MM.1S (cell line): ENCODE measurements at regions not wholly inside any gene's neighbourhood (a gene's known extent, or its start where the extent isn't known, plus 50 kb on each side); places are given as distances from the start of the nearest gene placed in this dataset.
"Not testable (repeated sequence)": the region's sequence is repeated elsewhere in the genome, so short reads cannot be mapped to it uniquely, and the experiment has no call there.

Experiments used
- DNase-seq: peaks from one replicate; pipeline ENCODE4 v3.0.0-alpha.2; 2015
- H2AFZ ChIP-seq: fragments of 300-600 bp; sonication (generic); 2 replicates; pipeline ENCODE4 v1.6.0; 2016; ENCODE audit warnings: antibody characterized with exemption, low read length
- H3F3A ChIP-seq: fragments of 300-600 bp; sonication (generic); 2 replicates; pipeline ENCODE4 v1.6.1; 2016; ENCODE audit warnings: mild to moderate bottlenecking, antibody characterized with exemption, low read length, moderate library complexity, mixed read lengths; ENCODE audit not compliant: insufficient read depth
- H3K27ac ChIP-seq: fragments of 300-600 bp; sonication (generic); 2 replicates; pipeline ENCODE4 v1.5.1; 2016; ENCODE audit warnings: mild to moderate bottlenecking, low read length
- H3K27me3 ChIP-seq: fragments of 300-600 bp; sonication (generic); replicated peaks from 2 replicates; pipeline ENCODE4 v1.6.0; 2016; ENCODE audit warnings: low read length; ENCODE audit not compliant: insufficient read depth
- H3K36me3 ChIP-seq: fragments of 300-600 bp; sonication (generic); replicated peaks from 2 replicates; pipeline ENCODE4 v1.6.1; 2016; ENCODE audit warnings: mild to moderate bottlenecking, low read length, mixed read lengths; ENCODE audit not compliant: insufficient read depth
- H3K4me1 ChIP-seq: fragments of 300-600 bp; sonication (generic); 2 replicates; pipeline ENCODE4 v1.6.1; 2016; ENCODE audit warnings: low read length, mixed read lengths
- H3K4me2 ChIP-seq: fragments of 300-600 bp; sonication (generic); 2 replicates; pipeline ENCODE4 v1.6.0; 2016; ENCODE audit warnings: low read depth, low read length
- H3K4me3 ChIP-seq: fragments of 300-600 bp; sonication (generic); 2 replicates; pipeline ENCODE4 v1.5.1; 2016; ENCODE audit warnings: low read length, mixed read lengths
- H3K79me2 ChIP-seq: fragments of 300-600 bp; sonication (generic); 2 replicates; pipeline ENCODE4 v1.6.1; 2016; ENCODE audit warnings: mixed run types, low read length, mixed read lengths
- H3K9ac ChIP-seq: fragments of 300-600 bp; sonication (generic); 2 replicates; pipeline ENCODE4 v1.6.1; 2016; ENCODE audit warnings: low read length, mixed read lengths
- H3K9me2 ChIP-seq: fragments of 300-600 bp; sonication (generic); replicated peaks from 2 replicates; pipeline ENCODE4 v1.6.1; 2016; ENCODE audit warnings: mild to moderate bottlenecking, low read length, mixed read lengths; ENCODE audit not compliant: insufficient read depth
- H3K9me3 ChIP-seq: fragments of 300-600 bp; sonication (generic); replicated peaks from 2 replicates; pipeline ENCODE4 v1.6.1; 2016; ENCODE audit warnings: mild to moderate bottlenecking, low read length, mixed read lengths; ENCODE audit not compliant: insufficient read depth
- H4K20me1 ChIP-seq: fragments of 300-600 bp; sonication (generic); 2 replicates; pipeline ENCODE4 v1.6.1; 2016; ENCODE audit warnings: mild to moderate bottlenecking, low read length, moderate library complexity, mixed read lengths; ENCODE audit not compliant: insufficient read depth

- not testable (repeated sequence) for H2AFZ ChIP-seq, H3K4me1 ChIP-seq, H3K9me3 ChIP-seq, H3K79me2 ChIP-seq, H3K36me3 ChIP-seq, H3K9me2 ChIP-seq, H4K20me1 ChIP-seq, DNase-seq, H3K4me3 ChIP-seq, H3K27ac ChIP-seq, H3K9ac ChIP-seq, H3K4me2 ChIP-seq, H3K27me3 ChIP-seq, H3F3A ChIP-seq
These were observed 410.3 kb downstream of the OR4F29 start for GRCh38 chr1:41197-41596.

GRCh38 chr1:29183-29582, 422.3 kb downstream of the OR4F29 start:
- not testable (repeated sequence) for H3F3A ChIP-seq, H3K79me2 ChIP-seq, H3K4me2 ChIP-seq, H2AFZ ChIP-seq, H3K27me3 ChIP-seq, DNase-seq, H3K9me3 ChIP-seq, H3K9me2 ChIP-seq, H3K4me1 ChIP-seq, H3K27ac ChIP-seq, H3K9ac ChIP-seq, H4K20me1 ChIP-seq, H3K36me3 ChIP-seq, H3K4me3 ChIP-seq

GRCh38 chr1:17298-17697, 434.2 kb downstream of the OR4F29 start:
- not testable (repeated sequence) for H3K27me3 ChIP-seq, H3K9ac ChIP-seq, H3K36me3 ChIP-seq, H2AFZ ChIP-seq, H3K4me2 ChIP-seq, H3K9me2 ChIP-seq, H3K9me3 ChIP-seq, H3K4me1 ChIP-seq, H4K20me1 ChIP-seq, DNase-seq, H3K4me3 ChIP-seq, H3F3A ChIP-seq, H3K79me2 ChIP-seq, H3K27ac ChIP-seq

- not testable (repeated sequence) for H3K79me2 ChIP-seq, H3K27me3 ChIP-seq, H3K4me2 ChIP-seq, DNase-seq, H3K4me3 ChIP-seq, H3K4me1 ChIP-seq, H3F3A ChIP-seq, H3K9ac ChIP-seq, H2AFZ ChIP-seq, H3K9me3 ChIP-seq, H4K20me1 ChIP-seq, H3K36me3 ChIP-seq, H3K9me2 ChIP-seq, H3K27ac ChIP-seq
These were observed 435.5 kb downstream of the OR4F29 start for GRCh38 chr1:16025-16424.

GRCh38 chr1:9941-10717, 441.3 kb downstream of the OR4F29 start:
- H3F3A ChIP-seq, H3K9me3 ChIP-seq, H3K9me2 ChIP-seq, H3K4me3 ChIP-seq, H2AFZ ChIP-seq, H3K9ac ChIP-seq, H3K79me2 ChIP-seq, H3K36me3 ChIP-seq, H3K27ac ChIP-seq, H3K4me2 ChIP-seq, DNase-seq, H3K27me3 ChIP-seq, H3K4me1 ChIP-seq, H4K20me1 ChIP-seq: not testable (repeated sequence)
